Glutamatergic neuron (in vitro differentiated cells): ENCODE measurements at regions not wholly inside any gene's neighbourhood (a gene's known extent, or its start where the extent isn't known, plus 50 kb on each side); places are given as distances from the start of the nearest gene placed in this dataset.
"Not testable (repeated sequence)": the region's sequence is repeated elsewhere in the genome, so short reads cannot be mapped to it uniquely, and the experiment has no call there.

Source experiments
- DNase-seq: peaks from one replicate; pipeline ENCODE4 v3.0.0; 2022
- H3K27ac Mint-ChIP-seq: one replicate; pipeline ENCODE4 v1.8.0; 2020; ENCODE audit warnings: mild to moderate bottlenecking, mixed read lengths, inconsistent platforms; ENCODE audit not compliant: unreplicated experiment
- H3K27me3 Mint-ChIP-seq: one replicate; pipeline ENCODE4 v1.8.0; 2020; ENCODE audit warnings: mild to moderate bottlenecking, moderate library complexity, mixed read lengths, inconsistent platforms; ENCODE audit not compliant: unreplicated experiment
- H3K36me3 Mint-ChIP-seq: one replicate; pipeline ENCODE4 v1.8.0; 2020; ENCODE audit warnings: mild to moderate bottlenecking, mixed read lengths, inconsistent platforms; ENCODE audit not compliant: unreplicated experiment
- H3K4me1 Mint-ChIP-seq: one replicate; pipeline ENCODE4 v1.8.0; 2020; ENCODE audit warnings: mild to moderate bottlenecking, low read depth, mixed read lengths, inconsistent platforms; ENCODE audit not compliant: unreplicated experiment
- H3K4me3 Mint-ChIP-seq: one replicate; pipeline ENCODE4 v1.8.0; 2020; ENCODE audit warnings: mild to moderate bottlenecking, mixed read lengths, inconsistent platforms; ENCODE audit not compliant: unreplicated experiment
- H3K9me3 Mint-ChIP-seq: one replicate; pipeline ENCODE4 v1.8.0; 2020; ENCODE audit warnings: mild to moderate bottlenecking, moderate library complexity, mixed read lengths, inconsistent platforms; ENCODE audit not compliant: unreplicated experiment
- TF ChIP-seq, protein P1 (sequence below): fragments of 200-600 bp; sonication (generic); IDR thresholded peaks from one replicate; pipeline ENCODE4 v1.5.0; 2021; ENCODE audit not compliant: partially characterized antibody, unreplicated experiment

DNA sequence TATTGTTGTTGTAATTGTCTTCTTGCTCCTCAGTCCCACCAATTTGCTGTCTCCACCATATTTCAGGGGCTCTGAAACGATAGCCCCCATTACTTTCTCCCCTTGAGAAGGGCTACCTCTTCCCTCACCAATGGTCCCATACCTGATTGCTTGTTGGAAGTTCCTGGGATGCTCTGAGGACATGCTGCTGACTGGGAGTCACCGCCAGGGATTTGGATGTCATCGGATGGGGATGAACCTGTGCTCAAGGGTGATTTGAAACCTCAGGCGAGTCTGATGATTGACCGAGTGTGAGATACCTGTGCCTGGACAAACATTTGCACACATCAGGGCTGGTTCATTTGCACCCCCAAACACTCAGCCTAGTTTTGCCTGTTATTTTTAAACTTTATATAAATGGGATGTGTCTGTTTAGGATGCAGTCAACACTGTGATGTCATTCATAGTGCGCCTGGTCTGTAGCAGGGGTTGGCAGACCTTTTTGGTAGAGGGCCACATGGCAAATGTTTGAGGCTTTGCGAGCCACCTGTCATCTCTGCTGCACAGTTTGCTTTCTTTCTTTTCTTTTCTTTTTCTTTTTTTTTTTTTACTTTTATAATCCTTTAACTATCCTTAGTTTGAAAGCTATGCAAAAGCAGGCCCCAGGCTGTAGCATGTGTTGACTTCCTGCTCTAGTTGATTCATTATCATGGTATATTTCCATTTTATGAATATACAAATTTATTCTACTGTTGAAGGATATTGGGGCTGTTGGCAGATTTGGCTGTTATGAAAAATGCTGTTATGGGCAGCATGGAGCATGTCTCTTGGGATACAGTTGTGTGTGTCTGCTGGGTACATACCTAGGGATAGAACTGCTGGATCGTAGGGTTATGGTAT, 118.5 kb upstream of the PHACTR3 start:
- H3K36me3 Mint-ChIP-seq = no peaks in the 10 kb centered on the region
- DNase-seq = no peak
- H3K27me3 Mint-ChIP-seq = peaks cover 2% of the 10 kb centered on the region
- no peaks in the 10 kb centered on the region for H3K4me1 Mint-ChIP-seq
- no peaks in the 10 kb centered on the region for H3K9me3 Mint-ChIP-seq
- TF ChIP-seq, protein P1, sequence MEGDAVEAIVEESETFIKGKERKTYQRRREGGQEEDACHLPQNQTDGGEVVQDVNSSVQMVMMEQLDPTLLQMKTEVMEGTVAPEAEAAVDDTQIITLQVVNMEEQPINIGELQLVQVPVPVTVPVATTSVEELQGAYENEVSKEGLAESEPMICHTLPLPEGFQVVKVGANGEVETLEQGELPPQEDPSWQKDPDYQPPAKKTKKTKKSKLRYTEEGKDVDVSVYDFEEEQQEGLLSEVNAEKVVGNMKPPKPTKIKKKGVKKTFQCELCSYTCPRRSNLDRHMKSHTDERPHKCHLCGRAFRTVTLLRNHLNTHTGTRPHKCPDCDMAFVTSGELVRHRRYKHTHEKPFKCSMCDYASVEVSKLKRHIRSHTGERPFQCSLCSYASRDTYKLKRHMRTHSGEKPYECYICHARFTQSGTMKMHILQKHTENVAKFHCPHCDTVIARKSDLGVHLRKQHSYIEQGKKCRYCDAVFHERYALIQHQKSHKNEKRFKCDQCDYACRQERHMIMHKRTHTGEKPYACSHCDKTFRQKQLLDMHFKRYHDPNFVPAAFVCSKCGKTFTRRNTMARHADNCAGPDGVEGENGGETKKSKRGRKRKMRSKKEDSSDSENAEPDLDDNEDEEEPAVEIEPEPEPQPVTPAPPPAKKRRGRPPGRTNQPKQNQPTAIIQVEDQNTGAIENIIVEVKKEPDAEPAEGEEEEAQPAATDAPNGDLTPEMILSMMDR = no peak
- no peak overlapping the region for H3K4me3 Mint-ChIP-seq
- no peak overlapping the region for H3K27ac Mint-ChIP-seq

DNA sequence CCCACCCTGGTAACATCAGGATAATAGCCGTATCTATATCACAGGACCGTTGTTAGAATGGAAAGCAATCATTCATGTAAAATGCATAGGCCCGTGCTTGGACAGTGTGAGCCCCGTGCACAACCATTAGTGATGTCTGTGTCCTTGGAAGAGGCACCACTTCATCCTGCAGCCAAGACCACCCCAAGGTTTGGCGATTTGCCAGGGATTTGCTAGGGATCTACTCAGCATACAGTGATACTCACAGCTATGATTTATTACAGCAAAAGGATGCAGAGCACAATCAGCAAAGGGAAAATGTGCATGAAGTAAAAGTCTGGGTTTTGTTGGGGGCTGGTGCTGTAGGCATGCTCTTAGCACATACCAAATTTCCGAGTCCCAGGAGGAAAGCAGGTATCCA, 115.9 kb upstream of the PHACTR3 start:
- not testable (repeated sequence) for H3K27ac Mint-ChIP-seq, H3K4me1 Mint-ChIP-seq, H3K36me3 Mint-ChIP-seq, H3K9me3 Mint-ChIP-seq, H3K4me3 Mint-ChIP-seq, H3K27me3 Mint-ChIP-seq, DNase-seq

DNA sequence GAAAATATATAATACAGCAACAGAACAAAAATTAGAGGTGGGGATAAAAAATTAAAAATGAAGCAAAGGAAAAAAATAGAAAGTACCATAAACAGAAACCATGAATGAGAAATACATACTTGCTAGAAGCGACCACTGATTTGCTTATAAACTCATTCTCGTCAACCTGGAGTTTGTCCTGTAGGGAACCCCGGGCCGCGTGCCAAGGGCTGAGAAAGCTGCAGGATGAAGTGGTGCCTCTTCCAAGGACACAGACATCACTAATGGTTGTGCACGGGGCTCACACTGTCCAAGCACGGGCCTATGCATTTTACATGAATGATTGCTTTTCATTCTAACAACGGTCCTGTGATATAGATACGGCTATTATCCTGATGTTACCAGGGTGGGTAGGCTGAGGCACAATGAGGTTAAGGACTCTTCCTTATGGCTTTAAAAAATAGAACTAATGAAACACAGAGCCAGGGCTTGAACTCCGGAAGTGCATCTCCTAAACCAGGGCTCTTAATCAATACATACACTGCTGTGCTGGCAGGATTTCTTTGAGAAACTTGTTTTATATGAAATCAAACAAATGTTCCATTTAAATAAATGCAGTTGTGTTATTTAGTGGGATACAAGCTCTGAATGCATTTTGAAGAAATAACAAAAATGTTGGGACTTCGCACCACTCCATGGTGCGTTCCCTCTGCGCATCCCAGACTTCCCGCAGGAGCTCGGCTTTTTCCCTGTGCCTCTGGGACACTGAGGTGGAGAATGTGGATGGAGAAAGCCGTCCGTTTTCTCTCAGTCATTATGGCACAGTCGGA, 113.9 kb upstream of the PHACTR3 start:
- not testable (repeated sequence) for H3K27ac Mint-ChIP-seq, DNase-seq, H3K4me1 Mint-ChIP-seq, H3K27me3 Mint-ChIP-seq, H3K4me3 Mint-ChIP-seq, H3K9me3 Mint-ChIP-seq, H3K36me3 Mint-ChIP-seq

DNA sequence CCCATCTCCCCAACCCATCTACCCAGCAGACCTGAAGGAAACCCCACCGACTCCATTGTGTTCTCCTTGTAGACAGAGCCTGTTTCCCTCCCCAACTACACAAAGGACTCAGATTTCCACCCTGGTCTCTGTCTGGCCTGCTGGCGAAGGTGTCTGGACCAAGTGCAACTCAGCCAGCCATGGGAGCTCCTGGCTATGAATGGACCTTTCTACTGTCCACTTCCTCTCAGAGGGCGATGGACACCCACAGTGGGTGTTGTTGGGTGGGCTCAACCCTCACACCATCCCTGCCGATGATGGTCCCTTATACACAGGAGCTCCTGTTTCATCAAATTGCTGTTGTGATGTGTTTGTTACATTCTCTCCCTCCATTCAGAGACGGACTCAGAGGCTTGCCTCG, 112.5 kb upstream of the PHACTR3 start:
- Mint-ChIP-seq H3K4me3 (no peak overlapping the region), H3K27me3 (peaks cover 1% of the 10 kb centered on the region), H3K4me1 (no peaks in the 10 kb centered on the region), H3K27ac (no peak overlapping the region), H3K36me3 (no peaks in the 10 kb centered on the region), H3K9me3 (no peaks in the 10 kb centered on the region)
- TF ChIP-seq, protein P1 = no peak
- no peak for DNase-seq

DNA sequence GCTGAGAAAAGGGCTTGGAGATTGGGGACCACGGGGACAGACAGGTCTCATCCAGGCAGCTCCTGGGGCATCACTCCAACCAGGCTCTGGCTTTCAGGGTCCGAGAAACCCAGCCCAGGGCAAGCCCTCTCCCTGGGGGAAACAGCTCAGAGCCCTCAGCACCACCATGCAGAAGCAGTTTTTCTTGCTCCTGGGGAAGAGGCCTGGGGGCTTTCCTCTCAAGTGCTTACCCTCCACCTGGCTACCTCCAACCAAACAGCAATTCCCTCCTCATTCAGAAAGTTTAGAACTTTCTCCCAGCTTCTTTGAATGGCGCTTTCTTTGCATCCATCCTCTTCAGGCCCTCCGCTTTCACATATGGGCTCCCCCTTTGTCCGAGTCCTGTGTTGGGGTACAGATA, 110.4 kb upstream of the PHACTR3 start:
- Mint-ChIP-seq H3K4me1 (no peaks in the 10 kb centered on the region), H3K4me3 (no peak overlapping the region), H3K9me3 (peaks cover under 1% of the 10 kb centered on the region), H3K36me3 (no peaks in the 10 kb centered on the region), H3K27ac (no peak overlapping the region), H3K27me3 (peaks cover 1% of the 10 kb centered on the region)
- TF ChIP-seq, protein P1 = no peak
- DNase-seq = no peak

DNA sequence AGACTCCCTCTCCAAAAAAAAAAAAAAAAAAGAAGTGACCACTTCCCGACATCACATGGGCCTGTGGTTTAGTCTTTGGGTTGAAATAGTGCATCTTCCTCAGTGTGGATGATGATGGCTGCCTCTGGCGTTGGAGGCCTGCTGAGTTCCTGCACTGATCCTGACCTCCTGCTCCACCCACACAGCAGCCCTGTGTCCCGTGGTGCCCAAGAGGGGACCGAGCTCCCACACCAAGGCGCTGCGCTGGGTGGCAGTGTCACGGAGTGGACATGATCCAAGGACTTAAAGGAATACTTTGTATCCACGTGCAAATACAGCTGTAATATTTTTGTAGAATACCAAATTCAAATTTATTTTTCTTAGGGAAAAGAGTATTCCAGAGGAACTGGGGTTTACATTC, 109.2 kb upstream of the PHACTR3 start:
- Mint-ChIP-seq H3K27me3 (peaks cover 1% of the 10 kb centered on the region), H3K4me1 (no peaks in the 10 kb centered on the region), H3K4me3 (no peak overlapping the region), H3K27ac (no peak overlapping the region), H3K9me3 (peaks cover 2% of the 10 kb centered on the region), H3K36me3 (no peaks in the 10 kb centered on the region)
- TF ChIP-seq, protein P1 = no peak
- DNase-seq = no peak
